ENCODE measurements at regions not wholly inside any gene's neighbourhood (a gene's known extent, or its start where the extent isn't known, plus 50 kb on each side); places are given as distances from the start of the nearest gene placed in this dataset.

DNA sequence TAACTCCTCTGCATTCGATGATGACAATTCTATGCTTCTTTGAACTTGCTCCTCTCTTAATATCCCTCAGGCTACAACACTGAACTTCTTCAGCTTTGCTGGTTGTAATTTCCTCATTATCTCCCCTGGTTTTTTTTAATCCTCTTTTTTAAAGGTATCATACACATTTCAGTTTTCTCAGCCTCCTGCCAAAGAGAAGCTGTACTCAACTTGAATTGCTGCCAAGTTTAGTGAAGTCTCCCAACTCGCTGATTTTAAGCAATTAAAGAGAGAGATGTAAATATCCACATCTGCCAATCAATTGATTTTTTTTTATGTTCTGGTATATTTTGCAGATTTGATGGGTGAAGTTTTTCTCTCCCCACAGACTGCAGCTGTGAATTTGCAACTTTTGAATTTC lies 817.8 kb downstream of the GALC start:
- DNase-seq: no peak

DNA sequence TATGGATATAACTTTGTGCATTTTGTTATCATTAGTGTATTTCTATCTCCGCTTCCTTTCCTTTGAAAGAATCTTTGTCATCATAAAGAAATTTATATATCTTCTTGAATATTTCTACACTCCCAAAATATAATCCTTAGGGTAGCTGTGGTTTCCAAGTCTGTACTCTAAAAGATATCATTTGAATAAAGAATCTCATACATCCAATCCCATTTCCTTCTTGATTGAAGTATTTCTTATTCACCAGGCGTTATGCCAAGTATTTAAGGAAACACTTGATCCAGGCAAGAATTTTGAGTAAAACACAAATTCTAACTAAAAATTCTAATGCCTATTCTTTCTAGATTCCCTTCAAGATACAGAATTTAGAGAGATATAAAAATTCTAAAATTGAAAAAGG lies 821.8 kb downstream of the GALC start:
- no peak for DNase-seq

DNA sequence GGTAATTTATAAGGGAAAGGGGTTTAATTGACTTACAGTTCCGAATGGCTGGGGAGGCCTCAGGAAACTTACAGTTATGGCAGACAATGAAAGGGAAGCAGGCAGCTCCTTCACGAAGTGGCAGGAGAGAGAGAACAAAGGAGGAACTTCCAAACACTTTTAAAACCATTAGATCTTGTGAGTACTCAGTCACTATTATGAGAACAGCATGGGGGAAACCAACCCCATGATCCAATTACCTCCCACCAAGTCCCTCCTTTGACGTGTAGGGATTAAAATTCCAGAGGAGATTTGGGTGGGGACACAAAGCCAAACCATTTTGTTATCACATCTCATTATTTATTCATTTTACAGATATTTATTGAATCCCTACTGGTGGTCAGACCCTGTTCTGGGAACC lies 822.8 kb downstream of the GALC start:
- no peak for DNase-seq

DNA sequence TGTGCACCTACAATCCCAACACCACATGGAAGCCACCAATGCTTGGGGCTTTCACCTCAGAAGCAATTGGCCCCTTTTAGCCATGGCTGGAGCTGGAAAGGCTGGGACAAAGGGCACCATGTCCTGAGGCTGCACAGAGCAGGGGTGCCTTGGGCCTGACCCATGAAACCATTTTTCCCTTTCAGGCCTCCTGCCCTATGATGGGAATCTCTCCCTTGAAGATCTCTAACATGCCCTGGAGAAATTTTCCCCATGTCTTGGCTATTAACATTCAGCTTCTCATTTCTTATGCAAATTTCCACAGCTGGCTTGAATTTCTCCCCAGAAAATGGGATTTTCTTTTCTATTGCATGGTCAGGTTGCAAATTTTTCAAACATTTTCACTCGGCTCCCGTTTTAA lies 823.6 kb downstream of the GALC start:
- DNase-seq: no peak

DNA sequence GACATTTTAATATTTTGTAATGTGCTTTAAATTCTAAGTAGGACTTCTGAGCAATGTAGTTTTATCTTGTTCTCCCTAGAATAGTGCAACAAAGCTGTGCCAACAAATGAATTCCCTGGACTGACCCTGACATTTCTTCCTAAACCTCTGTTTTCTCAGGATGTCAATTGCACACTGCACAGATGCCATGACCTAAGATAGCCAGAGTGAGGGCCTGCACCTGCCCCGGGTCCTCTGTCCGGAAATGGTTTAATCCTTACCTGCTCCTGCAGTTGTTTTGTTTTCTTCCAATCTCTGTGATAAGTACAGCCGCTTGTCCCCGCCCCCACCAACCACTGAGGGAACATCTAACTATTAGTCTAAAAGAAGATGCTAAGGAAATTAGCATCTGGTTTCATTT lies 831.5 kb downstream of the GALC start:
- DNase-seq: no peak

DNA sequence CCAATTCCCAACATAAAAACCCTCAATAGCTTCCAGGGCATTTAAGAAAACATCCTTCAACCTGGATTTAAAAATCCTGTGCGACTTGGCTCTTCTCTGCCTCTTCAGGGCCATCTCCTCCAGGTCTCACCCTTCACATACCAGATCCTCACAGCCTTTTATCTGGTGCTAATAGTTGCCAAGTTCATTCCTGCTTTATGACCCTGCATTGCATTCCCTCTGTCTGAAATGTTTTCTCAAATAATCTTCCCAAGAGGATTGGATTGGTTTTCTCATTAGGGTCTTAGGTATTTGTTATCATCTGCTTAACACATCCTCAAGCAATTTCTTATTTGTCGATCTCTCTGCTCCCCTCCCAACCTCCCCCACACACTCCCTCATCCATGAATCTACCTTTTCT lies 832.0 kb downstream of the GALC start:
- DNase-seq: no peak

DNA sequence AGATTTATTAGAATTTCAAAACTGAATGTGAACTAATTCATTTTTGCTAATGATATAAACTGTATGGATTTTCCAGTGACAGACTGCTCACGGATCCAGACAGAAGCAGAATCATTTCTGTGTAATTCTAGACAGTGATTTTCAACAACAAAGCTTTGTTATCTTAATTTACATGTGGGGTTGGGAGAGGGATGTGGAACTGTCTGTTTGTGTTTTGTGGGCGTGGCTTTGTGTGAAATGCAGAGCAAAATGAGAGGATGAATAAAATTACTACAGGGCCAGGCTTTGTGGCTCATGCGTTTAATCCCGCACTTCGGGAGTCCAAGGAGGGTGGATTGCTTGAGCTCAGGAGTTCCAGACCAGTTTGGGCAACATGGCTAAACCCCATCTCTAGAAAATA lies 834.7 kb downstream of the GALC start:
- peak in 1 of 56 donors; percentile 4 for DNase-seq

DNA sequence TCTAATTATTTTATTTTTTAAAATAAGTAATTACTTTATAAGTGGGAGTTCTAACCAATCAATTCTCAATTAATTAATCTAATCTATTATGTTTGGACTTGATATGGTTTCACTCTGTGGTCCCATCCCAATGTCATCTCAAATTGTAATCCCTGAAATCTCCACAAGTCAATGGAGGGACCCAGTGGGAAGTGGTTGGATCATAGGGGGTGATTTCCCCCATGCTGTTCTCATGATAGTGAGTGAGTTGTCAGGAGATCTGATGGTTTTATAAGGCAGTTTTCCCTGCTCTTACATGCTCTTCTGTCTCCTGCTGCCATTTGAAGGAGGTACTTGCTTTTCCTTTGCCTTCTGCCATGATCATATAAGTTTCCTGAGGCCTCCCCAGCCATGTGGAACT lies 836.1 kb downstream of the GALC start:
- no peak for DNase-seq

DNA sequence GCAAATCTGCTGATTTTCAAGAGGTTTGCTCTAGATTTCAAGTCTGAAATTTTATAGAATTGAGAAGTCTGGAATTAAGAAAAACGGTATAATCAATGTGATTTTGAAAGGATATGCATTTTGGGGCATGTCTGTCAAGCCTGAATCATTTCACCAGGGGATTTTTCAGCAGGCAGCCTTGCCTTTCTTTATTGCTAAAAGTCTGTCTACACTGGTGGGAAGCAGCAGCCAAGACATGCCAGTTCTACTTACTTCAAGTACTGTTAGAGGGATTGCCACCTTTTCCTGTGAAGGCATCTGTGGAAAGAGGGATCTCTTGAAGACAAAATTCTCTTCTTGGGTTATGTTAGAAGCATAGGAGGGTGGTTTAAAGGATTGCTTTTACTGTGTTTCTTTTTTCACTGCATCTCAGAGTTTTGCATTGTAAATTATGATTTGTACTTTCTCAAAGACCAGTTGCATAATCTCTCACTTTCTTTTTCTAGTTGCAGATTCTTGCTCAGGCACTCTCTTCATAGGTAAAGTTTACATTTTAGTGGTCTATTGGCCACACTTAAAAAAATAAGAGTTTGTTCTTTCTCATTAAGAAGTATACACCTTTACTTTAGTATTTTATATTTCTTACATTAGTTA lies 837.0 kb downstream of the GALC start:
- DNase-seq: no peak

DNA sequence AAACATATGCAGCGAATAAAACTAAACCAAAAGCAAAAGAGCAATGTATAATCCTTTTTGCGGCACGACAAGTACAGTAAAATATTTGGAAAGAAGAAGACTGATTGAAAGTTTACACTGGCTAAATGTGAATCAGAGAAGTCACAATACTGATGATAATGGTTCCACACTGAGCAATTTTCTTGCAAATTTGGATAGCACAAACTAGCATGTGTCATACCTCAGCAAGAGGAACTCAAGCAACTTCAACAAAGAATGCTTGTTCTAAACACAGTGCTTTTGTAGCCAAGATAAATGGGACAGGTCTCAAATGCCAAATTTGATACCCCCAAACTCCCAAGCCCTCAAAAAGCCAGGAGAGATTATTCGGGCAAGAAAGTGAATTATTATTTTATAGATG lies 839.1 kb downstream of the GALC start:
- no peak for DNase-seq

DNA sequence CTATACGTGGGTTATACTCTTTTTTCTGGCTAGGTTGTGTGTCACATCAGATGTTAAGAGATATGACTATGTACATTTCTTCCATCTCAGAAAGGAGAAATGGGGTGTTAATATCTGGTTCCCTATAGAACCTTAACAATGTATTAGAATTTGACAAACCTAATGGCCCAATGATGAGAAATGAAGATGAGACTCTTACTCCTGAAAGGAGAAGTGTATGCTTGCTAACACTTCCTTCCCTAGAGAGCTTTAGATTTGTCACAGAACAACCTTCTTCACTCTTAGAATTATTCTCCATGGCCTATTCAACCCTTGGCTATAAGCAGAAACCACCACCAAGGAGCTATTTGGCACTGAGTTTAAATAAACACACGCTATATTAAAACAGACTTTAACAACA lies 839.6 kb downstream of the GALC start:
- DNase-seq: no peak

DNA sequence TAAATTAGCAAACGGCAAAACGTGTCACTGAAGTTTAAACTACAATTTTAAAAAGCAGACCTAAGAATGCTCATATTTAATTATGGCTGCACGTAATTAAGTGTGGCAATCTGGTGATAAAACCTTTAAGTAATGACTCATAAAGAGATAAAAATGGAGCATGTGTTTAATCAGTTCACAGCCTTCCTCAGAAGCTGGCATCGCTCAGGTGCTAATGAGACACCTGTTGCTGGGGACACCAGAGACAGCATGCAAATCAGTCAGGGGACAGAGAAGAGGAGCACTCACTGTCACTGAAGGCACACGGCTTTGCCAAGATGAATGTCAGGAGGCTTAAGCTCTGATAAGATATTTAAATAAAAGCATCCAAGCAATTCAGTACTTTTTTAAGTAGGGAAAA lies 840.3 kb downstream of the GALC start:
- DNase-seq: peak in 3 of 56 donors; percentile 15 to 23 (median 18)

DNA sequence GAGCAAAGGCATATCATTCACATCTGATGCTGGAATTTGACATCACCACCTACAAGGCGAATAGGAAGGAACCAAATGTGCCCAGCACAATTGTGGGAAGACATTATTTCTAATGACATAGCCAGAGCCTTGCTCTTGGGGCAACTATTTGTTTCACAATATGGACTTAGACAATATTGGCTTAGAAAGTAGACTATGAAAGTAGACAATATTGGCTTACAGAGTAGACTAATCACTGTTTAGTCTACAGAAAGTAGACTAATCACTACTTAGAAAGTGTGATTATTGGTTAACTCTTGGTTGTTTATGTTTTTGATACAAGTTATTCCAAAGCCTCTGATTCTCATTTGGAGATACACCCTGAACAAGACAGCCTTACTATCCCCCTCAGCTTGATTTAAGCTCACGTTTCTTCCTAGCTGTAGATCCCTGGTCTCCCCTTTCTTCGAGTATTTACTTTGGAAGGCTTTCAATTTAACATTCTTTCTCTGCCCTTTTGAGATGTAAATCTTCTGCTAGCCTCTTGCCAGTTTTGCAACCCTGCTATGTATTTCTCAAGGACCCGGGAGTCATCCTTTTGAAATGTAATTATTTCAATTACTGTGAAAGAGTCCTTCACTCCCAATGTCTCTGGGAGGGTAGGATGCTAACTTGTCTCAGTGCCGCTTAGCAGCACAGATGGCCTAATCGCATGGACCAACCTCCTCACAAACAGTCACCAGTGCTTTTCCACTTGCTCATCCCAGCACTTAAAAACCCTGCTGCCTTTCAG lies 843.2 kb downstream of the GALC start:
- peak in 2 of 56 donors; percentile 4 to 8 for DNase-seq

DNA sequence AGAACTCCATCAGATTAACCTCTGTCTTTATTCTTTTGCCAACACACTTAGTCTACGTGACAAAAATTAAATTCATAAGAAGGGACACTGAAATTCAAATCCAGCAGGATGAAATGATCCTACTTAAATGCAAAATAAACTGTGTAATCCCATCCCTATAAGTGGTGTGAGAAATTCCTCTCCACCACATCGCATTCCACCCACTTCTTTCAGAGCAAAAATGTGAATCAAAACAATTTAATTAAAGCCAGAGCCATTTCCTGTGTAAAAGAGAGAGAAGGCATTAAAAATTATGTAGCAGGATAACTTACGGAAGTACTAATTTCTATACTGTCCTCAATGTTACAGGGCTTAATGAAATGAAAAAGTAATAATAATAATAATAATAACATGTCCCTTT lies 844.3 kb downstream of the GALC start:
- no peak for DNase-seq

DNA sequence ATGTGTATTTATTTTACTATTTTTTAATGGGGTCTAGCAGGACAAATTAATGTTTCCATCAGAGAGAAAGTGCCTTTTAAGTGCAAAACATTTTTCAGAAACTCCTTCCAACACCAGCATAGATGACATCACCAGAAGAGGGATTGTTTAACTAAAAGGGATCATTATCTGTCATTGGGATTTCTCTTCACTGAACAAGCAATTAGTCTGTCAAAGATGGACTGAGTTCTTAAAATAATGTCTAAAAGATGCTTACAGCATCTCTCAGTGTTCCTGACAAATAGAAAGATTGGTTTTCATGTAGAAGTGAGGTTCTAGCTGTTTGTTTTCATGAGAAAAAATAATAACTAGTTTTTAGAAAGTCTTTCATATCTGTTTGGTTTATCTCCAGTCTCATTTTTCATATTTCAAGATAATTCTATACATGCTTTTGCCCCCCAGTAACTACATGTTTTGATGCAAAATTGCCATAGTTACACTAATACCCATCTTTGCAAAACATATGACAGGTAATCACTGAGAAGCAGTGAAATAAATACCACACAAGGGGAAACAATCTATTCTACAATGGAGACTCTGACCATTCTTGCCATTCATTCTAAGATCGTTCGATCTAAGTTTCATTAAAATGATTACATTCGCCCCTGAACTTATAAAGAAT lies 850.3 kb downstream of the GALC start:
- DNase-seq: no peak

DNA sequence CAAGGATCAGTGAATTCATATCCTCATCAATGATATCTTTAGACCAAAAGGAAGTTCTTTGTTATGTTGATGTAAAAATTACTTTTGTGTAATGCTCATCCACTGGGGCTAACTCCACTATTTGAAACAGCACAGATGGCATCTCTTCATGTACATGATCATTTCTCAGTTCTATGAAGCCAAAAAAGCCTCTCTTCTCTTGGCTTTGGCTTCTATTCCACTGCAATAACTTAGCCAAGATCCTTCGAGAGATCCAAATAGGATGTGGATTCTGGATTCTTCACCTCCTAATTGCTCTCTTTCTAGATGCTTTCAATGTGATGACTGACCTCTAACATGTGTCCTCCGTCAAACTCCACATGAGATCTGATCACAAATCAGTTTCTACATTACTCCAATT lies 851.2 kb downstream of the GALC start:
- no peak for DNase-seq

DNA sequence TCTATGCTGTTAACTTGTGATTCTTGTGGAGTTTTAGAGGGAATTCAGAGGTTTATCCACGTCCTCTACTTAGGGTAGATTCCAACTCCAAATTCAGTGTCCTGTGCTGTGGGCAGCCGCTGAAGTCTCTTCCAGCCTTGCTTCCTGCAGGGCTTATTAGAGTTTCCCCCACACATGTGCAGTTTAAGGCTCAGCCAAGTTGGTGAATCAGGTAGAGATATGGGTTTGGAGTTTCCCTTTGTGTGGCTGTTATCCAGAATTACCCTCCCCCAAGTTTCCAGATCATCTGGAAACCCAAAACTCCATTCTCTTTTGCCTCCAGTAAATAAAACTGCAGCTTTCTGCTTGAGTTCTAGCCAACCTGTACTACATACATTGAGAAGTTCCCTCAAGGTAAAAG lies 853.7 kb downstream of the GALC start:
- DNase-seq: no peak

DNA sequence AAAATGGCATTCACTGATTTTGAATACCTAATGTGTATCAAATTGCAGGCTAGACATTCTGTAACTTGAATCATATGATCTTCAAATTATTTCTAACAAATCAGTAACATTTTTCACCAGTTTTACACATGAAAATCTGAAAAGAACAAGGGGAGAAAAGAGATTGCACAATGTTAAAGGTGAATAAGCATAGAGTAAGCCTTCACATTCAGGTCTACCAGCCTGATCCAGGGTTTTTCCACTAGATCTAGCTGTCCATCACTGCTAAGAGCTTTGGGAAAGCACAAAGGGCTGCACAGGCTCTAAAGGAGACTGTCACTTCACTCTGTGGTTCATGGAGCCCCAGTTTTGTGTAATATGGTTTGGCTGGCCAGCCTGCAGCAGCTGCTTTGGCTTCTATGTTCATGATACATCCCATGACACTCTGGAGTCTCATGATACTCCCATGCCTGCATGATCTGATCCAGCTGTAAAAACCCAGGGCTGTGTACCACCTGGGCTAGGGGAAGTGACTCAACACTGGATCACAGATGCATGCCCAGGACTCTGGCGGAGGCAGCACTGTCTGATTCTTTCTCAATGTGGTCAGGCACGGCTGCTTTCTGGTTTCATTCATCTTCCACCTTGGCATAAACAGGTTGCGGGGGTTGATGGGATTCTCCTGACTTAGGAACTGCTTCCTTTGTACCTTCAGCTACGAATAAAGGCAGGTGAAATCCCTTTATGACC lies 859.7 kb downstream of the GALC start:
- no peak for DNase-seq

DNA sequence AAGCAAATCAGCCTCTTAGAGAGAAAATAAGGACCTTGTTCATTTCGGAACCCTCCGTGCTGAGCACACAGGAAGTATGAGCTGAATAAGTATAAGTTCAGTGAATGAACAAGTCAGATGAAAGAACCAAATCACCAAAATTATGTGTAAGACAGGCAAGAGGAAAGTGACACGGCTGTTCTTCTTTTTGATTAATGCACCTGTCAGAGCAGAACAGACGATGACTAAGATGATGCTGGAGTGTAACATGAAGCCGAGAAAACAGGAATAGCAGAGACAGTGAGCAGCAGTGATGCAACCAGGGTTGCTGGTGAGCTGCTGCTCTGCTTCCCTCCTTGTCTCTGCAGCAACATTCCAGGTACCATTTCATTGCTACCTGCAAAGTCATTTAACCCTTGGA lies 861.1 kb downstream of the GALC start:
- DNase-seq: peak in 4 of 56 donors; percentile 3 to 31 (median 4)

DNA sequence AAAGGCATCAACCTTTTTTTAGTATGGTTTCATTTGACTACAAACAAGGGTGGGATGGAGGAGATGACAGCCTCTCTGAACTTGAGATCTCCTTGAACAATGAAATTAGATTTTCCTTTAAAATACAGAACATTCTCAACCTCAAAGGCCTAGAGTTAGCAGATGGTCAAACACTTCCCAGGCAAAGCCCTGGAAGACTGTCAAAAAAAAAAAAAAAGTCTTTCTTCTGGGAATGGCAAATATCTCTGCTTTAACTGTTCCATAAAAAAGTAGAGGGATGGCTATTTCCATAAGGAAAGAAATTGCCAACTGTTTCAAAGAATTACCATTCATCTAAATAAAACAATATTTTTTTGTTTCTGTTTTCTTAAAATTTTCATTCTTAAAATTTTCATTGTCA lies 870.8 kb downstream of the GALC start:
- no peak for DNase-seq

DNA sequence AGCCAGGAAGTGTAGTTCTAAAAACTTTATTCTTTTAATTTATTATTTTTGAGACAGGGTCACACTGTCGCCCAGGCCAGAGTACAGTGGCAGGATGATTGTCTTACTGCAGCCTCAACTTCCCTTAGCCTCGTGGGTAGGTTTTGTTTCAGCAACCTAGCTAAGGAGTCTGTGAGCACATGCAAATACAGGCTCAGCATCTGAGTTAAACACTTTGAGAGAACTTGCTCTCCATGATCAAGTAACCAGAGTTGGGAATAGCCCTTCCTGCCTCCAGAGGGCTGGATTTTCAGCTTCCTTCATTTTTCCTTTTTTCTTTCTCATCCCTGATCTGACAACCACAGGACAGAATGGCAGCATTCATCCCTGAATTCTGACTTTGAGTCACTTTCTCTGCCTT lies 871.3 kb downstream of the GALC start:
- DNase-seq: no peak

DNA sequence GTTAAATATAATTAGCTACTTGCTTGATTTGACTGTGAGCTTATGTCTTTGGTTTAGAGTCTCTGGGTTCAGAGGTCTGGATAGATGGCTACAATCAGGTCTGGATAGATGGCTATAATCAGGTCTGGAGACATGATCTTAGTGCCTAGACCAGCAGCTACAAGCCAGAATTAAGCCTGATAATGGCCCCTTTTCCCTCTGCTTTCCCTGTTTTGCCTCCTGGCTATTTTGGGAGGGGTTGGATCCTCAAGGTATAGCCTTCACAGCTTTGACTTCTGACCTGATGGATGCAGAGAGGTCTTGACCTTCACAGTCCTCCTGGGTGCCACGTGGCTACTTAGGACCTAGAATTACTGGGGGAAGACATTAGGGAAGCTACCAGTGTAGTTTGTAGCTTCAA lies 877.7 kb downstream of the GALC start:
- DNase-seq: no peak

All from amygdala (tissue), 56 donors.